GM18861 (cell line): ENCODE measurements at regions not wholly inside any gene's neighbourhood (a gene's known extent, or its start where the extent isn't known, plus 50 kb on each side); places are given as distances from the start of the nearest gene placed in this dataset.

Experiments
- ATAC-seq: cut with Tn5 transposase; IDR thresholded peaks from one replicate; pipeline ENCODE4 v1.9.1; 2021; ENCODE audit not compliant: unreplicated experiment

GRCh38 chr18:3357516-3357915, 92.5 kb upstream of the TGIF1 start:
- no peak for ATAC-seq

GRCh38 chr18:3358310-3358709, 91.7 kb upstream of the TGIF1 start:
- no peak for ATAC-seq

GRCh38 chr18:3360211-3360610, 89.8 kb upstream of the TGIF1 start:
- no peak for ATAC-seq

GRCh38 chr18:3367491-3368091, 82.4 kb upstream of the TGIF1 start:
- ATAC-seq, result no peak

- no peak for ATAC-seq
These were observed 81.8 kb upstream of the TGIF1 start for GRCh38 chr18:3368193-3368592.

GRCh38 chr18:3379685-3380084, 70.3 kb upstream of the TGIF1 start:
- ATAC-seq, result no peak

GRCh38 chr18:3380384-3380961, 69.5 kb upstream of the TGIF1 start:
- peak; percentile 65 for ATAC-seq

- no peak for ATAC-seq
These were observed 66.5 kb upstream of the TGIF1 start for GRCh38 chr18:3383381-3383915.

- ATAC-seq, result no peak
These were observed 65.1 kb upstream of the TGIF1 start for GRCh38 chr18:3384664-3385563.

- ATAC-seq, result no peak
These were observed 61.6 kb upstream of the TGIF1 start for GRCh38 chr18:3388323-3388722.

- no peak for ATAC-seq
These were observed 61.0 kb upstream of the TGIF1 start for GRCh38 chr18:3388980-3389379.

- ATAC-seq, result no peak
These were observed 60.0 kb upstream of the TGIF1 start for GRCh38 chr18:3389977-3390376.

GRCh38 chr18:3391704-3392466, 58.1 kb upstream of the TGIF1 start:
- no peak for ATAC-seq

GRCh38 chr18:3392467-3392855, 57.5 kb upstream of the TGIF1 start:
- ATAC-seq, result no peak

GRCh38 chr18:3394648-3395047, 55.3 kb upstream of the TGIF1 start:
- no peak for ATAC-seq

GRCh38 chr18:3395466-3395865, 54.5 kb upstream of the TGIF1 start:
- ATAC-seq, result no peak

GRCh38 chr18:3397031-3397750, 52.8 kb upstream of the TGIF1 start:
- no peak for ATAC-seq

- no peak for ATAC-seq
These were observed 52.2 kb upstream of the TGIF1 start for GRCh38 chr18:3397786-3398185.
